ENCODE measurements at regions not wholly inside any gene's neighbourhood (a gene's known extent, or its start where the extent isn't known, plus 50 kb on each side); places are given as distances from the start of the nearest gene placed in this dataset.

GRCh38 chr14:93838238-93838637, 50.0 kb upstream of the PRIMA1 start:
- TF ChIP-seq POLR2A (IDR thresholded peaks at IDR 0.05): no peak
- TF ChIP-seq CTCF (IDR thresholded peaks at IDR 0.05): no peak
- no peak for TF ChIP-seq EP300 (IDR thresholded peaks at IDR 0.05)
- TF ChIP-seq POLR2AphosphoS5 (IDR thresholded peaks at IDR 0.05): no peak

Measured in gastroesophageal sphincter (tissue), 3 donors.